IPS DF 6.9 (cell line): ENCODE measurements at regions not wholly inside any gene's neighbourhood (a gene's known extent, or its start where the extent isn't known, plus 50 kb on each side); places are given as distances from the start of the nearest gene placed in this dataset.

Experiments used
- DNase-seq: peaks from one replicate; pipeline ENCODE4 v3.0.0-alpha.2; 2013; ENCODE audit warnings: low read depth, low spot score
- H3K27ac ChIP-seq: one replicate; pipeline ENCODE4 v1.5.1; 2013; ENCODE audit warnings: low read length, control low read depth
- H3K27me3 ChIP-seq: 2 replicates; pipeline ENCODE4 v1.6.1; 2013; ENCODE audit warnings: mild to moderate bottlenecking, low read length; ENCODE audit not compliant: control insufficient read depth, insufficient read depth
- H3K36me3 ChIP-seq: 2 replicates; pipeline ENCODE4 v1.6.1; 2013; ENCODE audit warnings: low read length; ENCODE audit not compliant: control insufficient read depth, insufficient read depth
- H3K4me1 ChIP-seq: 2 replicates; pipeline ENCODE4 v1.6.1; 2013; ENCODE audit warnings: low read length; ENCODE audit not compliant: control insufficient read depth, insufficient read depth
- H3K4me3 ChIP-seq: 2 replicates; pipeline ENCODE4 v1.5.1; 2013; ENCODE audit warnings: mild to moderate bottlenecking, low read length
- H3K9me3 ChIP-seq: 2 replicates; pipeline ENCODE4 v1.6.1; 2013; ENCODE audit warnings: low read length, inconsistent platforms; ENCODE audit not compliant: control insufficient read depth, insufficient read depth
- WGBS: extraction: QIAGEN DNeasy Blood & Tissue Kit; methylation state at CpG from one replicate; pipeline ENCODE4 v1.1.7; 2013; ENCODE audit warnings: mixed read lengths, missing lambda C conversion rate; ENCODE audit not compliant: insufficient read length, insufficient coverage; 5-methylcytosine and 5-hydroxymethylcytosine counted together

DNA sequence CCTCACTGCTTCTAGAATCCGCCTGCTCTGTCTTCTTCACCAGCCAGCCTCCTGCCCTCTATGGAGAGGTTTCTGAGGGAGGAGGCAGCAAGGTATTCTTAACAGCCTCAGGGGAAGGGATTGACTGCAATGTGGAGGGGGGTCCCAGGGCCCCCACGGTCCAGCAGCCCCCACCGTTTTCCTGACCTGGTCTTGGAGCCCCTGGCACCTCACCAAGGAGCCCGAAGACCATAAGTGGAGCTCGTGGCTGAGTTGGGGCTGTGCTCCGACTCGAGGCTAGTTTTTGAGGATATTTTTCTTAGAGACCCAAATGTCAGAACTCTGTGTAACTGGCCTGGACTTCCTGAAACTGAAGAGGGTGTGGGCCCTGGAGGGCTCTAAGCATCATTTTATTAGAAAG lies 590.0 kb downstream of the BRD1 start:
- no peak for DNase-seq
- Histone ChIP-seq H3K9me3 (peaks cover 26% of the 10 kb centered on the region), H3K27ac (no peak overlapping the region), H3K4me3 (no peak overlapping the region), H3K36me3 (no peaks in the 10 kb centered on the region; the same call in 1 of the 2 replicates), H3K27me3 (no peaks in the 10 kb centered on the region), H3K4me1 (no peaks in the 10 kb centered on the region)
- WGBS = no CpG with 5 or more reads among the region's 7 CpGs

DNA sequence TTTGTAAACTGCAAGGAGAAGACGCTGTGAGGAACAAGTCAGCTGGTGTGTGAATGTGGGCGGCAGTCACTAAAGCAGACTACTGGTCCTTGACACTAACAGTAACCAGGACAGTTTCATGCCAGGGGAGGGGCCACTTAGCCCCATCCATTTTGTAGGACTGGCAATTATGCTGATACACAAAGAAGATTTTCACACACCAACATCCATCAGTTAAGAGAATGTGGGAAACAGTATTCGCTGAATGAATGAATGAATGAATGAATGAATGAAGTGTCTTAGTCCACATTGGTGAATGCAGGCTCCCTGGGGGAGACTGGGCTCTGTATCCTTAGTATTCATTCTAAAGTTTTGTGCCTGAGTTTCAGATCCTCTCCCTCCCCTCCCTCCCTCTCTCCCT lies 590.4 kb downstream of the BRD1 start:
- no CpG with 5 or more reads among the region's 3 CpGs for WGBS
- H3K27ac ChIP-seq = no peak overlapping the region
- H3K36me3 ChIP-seq = no peaks in the 10 kb centered on the region; the same call in 1 of the 2 replicates

DNA sequence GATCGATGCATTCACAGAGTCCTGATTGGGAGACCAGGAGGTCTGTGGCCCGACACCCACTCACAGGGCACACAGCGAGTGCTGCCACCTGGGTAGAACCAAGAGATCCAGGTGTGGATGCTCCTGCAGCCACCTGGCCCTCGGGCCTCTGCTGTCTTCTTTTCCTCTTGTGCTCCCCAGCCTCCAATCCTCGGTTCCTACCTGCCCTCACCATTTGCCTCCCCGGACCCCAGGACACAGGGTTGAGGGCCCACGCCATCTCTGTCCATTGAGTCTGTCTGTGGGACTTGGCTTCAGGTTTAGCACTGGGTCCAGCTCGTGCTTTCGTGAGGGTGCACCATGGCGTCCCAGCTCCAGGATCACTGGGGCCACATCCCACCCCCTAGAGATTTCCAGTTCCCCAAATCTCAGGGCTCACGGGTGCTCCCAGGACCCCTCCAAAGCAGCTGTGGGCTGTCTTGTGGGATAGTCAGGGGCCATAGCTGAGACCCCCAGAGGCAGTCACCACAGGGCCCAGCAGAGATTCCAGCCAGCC lies 591.1 kb downstream of the BRD1 start:
- WGBS = no CpG with 5 or more reads among the region's 11 CpGs
- Histone ChIP-seq H3K27me3 (no peaks in the 10 kb centered on the region), H3K4me3 (no peak overlapping the region), H3K9me3 (peaks cover 30% of the 10 kb centered on the region), H3K27ac (no peak overlapping the region), H3K36me3 (no peaks in the 10 kb centered on the region; the same call in 1 of the 2 replicates), H3K4me1 (no peaks in the 10 kb centered on the region)
- DNase-seq = no peak

More for the DNA sequence above, 590.4 kb downstream of the BRD1 start:
- Histone ChIP-seq H3K9me3 (peaks cover 27% of the 10 kb centered on the region), H3K27me3 (no peaks in the 10 kb centered on the region), H3K4me3 (no peak overlapping the region), H3K4me1 (no peaks in the 10 kb centered on the region)
- no peak for DNase-seq

DNA sequence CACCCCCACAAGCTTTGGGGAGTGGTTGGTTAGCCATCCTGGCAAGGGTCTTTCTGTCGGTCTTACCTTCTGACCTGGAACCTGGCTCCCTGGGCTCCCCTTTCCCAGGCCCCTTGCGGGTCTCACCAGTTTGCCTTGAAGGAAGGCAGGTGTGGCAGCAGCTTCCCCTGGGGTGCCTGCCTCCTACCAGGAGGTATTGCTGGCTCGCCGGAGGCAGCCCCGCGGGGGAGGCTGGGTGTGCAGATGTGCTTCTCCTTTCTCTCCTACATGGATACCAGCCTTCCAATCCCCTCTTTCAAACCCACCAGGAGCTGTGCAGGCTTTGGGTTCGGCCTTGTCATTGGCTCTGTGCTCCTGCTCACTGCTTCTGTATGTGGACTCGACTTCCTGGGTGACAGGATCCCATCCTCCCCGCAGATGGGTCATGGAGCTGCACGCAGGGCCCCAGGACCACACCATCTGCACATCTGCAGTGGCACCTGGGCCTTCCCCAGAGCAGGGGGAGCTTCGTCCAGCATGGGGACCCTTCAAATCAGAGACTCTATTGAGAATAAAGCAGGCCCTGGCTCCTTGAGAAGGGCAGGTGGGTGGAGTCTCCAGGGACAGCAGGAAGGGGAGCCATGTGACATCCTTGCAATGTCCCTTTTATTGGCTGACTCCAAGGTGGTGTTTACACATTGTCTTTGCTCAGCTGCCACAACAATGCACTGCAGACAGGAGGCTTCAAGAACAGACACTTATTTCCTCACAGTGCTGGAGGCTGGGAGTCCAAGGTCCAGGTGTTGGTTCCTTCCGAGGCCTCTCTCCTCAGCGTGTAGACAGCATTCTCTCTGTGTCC lies 592.0 kb downstream of the BRD1 start:
- DNase-seq = no peak

DNA sequence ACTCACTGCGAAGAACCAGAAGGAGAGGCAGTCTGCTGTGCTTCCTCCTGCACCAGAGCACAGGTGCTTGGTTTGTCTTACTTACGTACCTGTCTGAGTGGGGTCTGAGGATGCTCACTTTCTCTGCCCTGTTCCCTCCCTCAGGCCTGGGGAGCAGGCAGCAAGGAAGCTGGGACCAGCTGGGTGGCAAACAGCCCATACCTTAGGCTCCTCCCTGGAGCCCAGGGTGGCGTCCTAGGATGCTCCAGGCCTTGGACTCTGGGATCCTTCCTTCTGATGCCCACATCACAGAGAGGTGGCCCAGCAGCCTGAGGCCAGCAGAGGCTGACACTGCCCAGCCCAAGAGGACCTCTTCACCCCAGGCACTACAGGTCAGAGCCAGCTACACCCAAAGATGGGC lies 593.2 kb downstream of the BRD1 start:
- no CpG with 5 or more reads among the region's 3 CpGs for WGBS
- Histone ChIP-seq H3K9me3 (peaks cover 23% of the 10 kb centered on the region), H3K27ac (no peak overlapping the region), H3K27me3 (no peaks in the 10 kb centered on the region), H3K36me3 (no peaks in the 10 kb centered on the region; the same call in 1 of the 2 replicates), H3K4me3 (no peak overlapping the region), H3K4me1 (no peaks in the 10 kb centered on the region)
- no peak for DNase-seq

More for the DNA sequence above, 592.0 kb downstream of the BRD1 start:
- Histone ChIP-seq H3K27me3 (no peaks in the 10 kb centered on the region), H3K4me3 (no peak overlapping the region), H3K36me3 (no peaks in the 10 kb centered on the region; the same call in 1 of the 2 replicates), H3K9me3 (peaks cover 29% of the 10 kb centered on the region), H3K4me1 (no peaks in the 10 kb centered on the region), H3K27ac (no peak overlapping the region)
- WGBS = no CpG with 5 or more reads among the region's 13 CpGs

DNA sequence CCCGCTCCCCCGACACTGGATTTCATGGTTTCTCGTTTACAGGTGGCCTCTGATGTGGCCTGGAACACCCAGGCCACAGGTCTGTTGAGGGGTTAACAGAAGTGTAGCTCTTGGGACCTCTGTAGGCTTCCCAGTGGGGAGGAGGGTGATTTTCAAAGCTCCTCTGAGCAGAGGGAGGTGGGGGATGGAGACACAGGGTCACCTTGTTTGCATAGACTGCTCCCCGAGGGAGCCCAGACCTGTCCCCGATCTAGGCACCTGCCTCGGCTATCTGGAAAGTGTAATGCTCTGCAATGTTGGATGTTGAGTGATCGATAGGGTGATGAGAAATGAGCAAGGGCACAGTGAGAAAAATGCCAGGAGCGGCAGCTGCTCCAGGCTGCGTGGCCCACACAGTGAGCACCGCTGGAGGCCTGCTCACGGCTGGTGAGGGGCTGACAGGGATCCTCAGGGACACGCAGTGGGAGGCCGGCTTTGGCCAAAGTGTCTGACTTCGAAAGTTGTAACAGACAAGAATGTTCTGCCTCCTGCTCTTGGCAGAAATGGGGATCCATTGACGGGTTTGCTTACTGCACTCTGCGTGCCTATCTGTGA lies 594.1 kb downstream of the BRD1 start:
- WGBS = no CpG with 5 or more reads among the region's 16 CpGs
- H3K4me3 ChIP-seq = no peak overlapping the region
- H3K27ac ChIP-seq = no peak overlapping the region
- no peaks in the 10 kb centered on the region for H3K4me1 ChIP-seq
- no peak for DNase-seq
- H3K27me3 ChIP-seq = no peaks in the 10 kb centered on the region
- peaks cover 17% of the 10 kb centered on the region for H3K9me3 ChIP-seq
- no peaks in the 10 kb centered on the region; the same call in 1 of the 2 replicates for H3K36me3 ChIP-seq

DNA sequence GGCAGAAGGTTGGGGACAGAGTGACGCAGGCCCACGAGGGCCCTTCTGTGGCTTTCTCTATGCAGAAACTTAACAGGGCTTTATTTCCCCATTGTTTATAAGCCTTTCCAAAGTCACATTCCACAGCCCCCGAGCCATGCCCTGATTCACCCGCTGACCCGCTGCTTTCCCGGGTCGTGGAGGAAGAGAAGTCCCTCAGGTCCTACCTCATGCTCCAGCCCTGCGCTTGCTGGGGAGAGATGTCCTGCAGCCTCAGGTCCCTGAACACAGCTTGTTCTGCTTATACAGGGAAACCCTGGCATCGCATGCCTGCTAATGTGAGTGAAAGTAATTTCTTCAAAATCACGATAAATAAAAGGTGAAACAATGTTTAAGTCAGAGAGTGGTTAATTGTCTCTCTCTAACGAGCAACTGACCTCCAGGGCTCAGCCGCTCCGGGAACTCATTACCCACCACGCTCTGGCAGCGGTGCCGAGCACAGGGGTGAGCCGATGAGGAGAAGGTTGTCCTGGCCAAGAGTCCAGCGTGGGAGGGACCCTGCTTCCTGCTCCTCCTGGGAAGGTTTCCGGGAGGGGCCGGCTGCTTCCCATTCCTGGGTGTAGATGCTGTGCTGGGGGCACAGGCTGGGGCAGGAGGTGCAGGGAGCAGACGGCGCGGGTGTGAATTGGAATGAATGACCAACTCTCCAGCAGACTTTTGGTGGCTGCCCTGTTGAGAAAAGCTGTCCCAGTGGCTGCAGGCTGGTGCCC lies 595.2 kb downstream of the BRD1 start:
- no peak for DNase-seq
- Histone ChIP-seq H3K4me1 (no peaks in the 10 kb centered on the region), H3K27me3 (no peaks in the 10 kb centered on the region), H3K9me3 (peaks cover 12% of the 10 kb centered on the region), H3K36me3 (no peaks in the 10 kb centered on the region; the same call in 1 of the 2 replicates), H3K4me3 (no peak overlapping the region), H3K27ac (no peak overlapping the region)
- no CpG with 5 or more reads among the region's 23 CpGs for WGBS

DNA sequence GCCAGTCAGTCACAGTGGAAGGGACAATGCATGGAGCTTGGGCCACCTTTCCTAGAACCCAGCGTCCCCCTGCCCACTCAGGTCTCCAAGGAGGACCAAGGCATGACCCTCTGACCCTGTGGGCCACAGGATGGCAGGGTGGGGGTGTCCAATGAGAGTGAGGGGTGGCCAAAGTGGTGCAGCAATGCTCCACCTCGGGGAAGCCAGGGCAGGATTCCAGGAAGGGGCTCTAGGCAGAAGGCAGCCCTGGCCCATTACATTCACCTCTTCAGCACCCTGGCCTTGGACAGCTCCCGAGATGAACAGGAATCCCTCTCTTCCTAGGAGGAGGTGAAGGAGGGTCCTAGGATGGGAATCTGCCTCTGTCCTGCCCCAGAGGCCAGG lies 597.5 kb downstream of the BRD1 start:
- Histone ChIP-seq H3K4me3 (no peak overlapping the region), H3K27me3 (no peaks in the 10 kb centered on the region), H3K9me3 (peaks cover 7% of the 10 kb centered on the region), H3K4me1 (no peaks in the 10 kb centered on the region), H3K36me3 (no peaks in the 10 kb centered on the region), H3K27ac (no peak overlapping the region)
- DNase-seq = no peak
- WGBS = no CpG with 5 or more reads among the region's 3 CpGs

DNA sequence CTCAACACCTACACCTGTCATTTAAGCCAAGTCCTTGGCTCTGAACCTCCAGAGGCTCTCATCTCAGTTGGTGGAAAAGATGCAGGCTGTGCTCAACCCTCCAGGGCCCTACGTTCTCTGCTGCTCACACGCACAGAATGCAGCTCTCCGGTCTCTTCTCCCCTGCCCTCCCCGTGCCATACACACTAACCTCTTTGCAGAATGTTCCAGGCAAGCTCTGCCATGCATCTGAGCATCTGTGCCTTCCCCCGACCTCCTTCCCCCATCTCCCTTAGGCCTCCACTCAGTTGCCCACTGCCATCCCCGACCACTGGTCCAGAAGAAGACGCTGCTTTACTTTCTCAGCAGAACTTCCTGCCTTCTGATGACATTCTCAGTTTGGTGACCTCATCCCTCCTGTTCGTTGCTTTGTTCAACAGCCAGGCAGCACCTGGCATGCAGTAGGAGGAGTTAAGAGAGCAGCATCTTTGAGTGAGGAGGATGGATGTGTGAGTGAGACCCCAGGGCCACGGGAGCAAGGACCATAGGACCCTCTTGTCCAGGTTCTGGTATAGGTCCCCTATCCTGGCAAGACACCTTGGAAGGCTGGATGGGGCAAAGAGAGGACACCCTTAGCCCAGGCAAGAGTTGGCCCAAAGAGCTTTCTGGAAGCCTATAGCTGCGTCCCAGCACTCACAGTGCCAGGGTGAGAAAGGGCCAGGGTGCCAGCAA lies 598.0 kb downstream of the BRD1 start:
- DNase-seq = no peak
- peaks cover 7% of the 10 kb centered on the region for H3K9me3 ChIP-seq
- no peaks in the 10 kb centered on the region for H3K27me3 ChIP-seq
- no peak overlapping the region for H3K27ac ChIP-seq
- no peaks in the 10 kb centered on the region for H3K36me3 ChIP-seq
- H3K4me1 ChIP-seq = no peaks in the 10 kb centered on the region
- no peak overlapping the region for H3K4me3 ChIP-seq
- no CpG with 5 or more reads among the region's 10 CpGs for WGBS
